HCT116 (cell line): ENCODE measurements at regions not wholly inside any gene's neighbourhood (a gene's known extent, or its start where the extent isn't known, plus 50 kb on each side); places are given as distances from the start of the nearest gene placed in this dataset.

Experiments
- EZH2 ChIP-seq: fragments of 200-600 bp; sonication (generic); IDR thresholded peaks from 2 replicates; pipeline ENCODE4 v1.6.1; 2017; ENCODE audit warnings: antibody characterized with exemption, mixed run types
- POLR2AphosphoS5 ChIP-seq: IDR thresholded peaks from 2 replicates; pipeline ENCODE4 v1.6.1; 2011; ENCODE audit warnings: mild to moderate bottlenecking, low read depth, low read length, moderate library complexity
- YY1 ChIP-seq: IDR thresholded peaks from 2 replicates; pipeline ENCODE4 v1.6.1; 2011; ENCODE audit warnings: low read length, low read depth, moderate library complexity, mild to moderate bottlenecking; ENCODE audit not compliant: insufficient replicate concordance; ENCODE audit errors: extremely low read depth
- TF ChIP-seq, protein P1 (sequence below), 3 experiments: fragments of 200-600 bp in 1 of 3; sonication (generic) in 1 of 3; IDR thresholded peaks in 2 of 3; conservative IDR thresholded peaks in 1 of 3; 2 replicates each; pipeline ENCODE4 v1.5.1; 2012 to 2017; ENCODE audit warnings: low read depth in 2 of 3, low read length in 2 of 3, antibody characterized with exemption in 1 of 3, borderline replicate concordance in 1 of 3, control low read depth in 1 of 3, mild to moderate bottlenecking in 1 of 3, mixed read lengths in 1 of 3, mixed run types in 1 of 3, moderate library complexity in 1 of 3; ENCODE audit not compliant: insufficient read depth in 1 of 3

DNA sequence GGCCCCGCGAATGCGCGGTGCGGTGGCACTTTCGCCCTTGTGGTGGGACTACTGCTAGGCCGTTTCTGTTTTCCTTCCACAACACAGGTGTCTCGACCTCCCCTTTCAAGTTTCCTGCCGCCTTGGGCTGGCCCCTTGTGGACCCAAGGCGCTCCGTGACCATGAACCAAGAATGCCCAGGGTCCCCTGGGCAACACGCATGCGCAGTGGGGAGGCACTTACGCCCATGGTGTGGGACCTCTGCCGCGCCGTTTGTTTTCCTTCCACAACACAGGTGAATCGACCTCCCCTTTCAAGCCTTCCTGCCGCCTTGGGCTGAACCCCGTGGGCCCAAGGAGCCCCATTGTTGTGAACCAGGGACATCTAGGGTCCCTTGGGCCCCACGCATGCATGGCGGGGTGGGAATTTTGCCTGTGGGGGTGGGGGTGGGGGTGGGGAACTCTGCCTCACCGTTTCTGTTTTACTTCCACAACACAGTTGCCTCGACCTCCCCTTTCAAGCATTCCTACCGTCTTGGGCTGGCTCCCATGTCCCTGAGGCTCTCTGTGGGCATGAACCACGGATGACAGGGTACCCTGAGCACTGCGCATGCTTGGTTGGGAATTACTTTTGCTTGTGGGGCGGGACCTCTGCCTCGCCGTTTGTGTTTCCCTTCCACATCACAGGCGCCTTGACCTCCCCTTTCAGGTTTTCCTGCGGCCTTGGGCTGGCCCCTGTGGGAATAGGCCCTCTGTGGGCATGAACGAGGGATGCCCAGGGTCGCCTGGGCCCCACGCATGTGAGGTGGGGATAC lies 355.1 kb downstream of the ALG10 start:
- no peak for TF ChIP-seq YY1
- TF ChIP-seq, protein P1, sequence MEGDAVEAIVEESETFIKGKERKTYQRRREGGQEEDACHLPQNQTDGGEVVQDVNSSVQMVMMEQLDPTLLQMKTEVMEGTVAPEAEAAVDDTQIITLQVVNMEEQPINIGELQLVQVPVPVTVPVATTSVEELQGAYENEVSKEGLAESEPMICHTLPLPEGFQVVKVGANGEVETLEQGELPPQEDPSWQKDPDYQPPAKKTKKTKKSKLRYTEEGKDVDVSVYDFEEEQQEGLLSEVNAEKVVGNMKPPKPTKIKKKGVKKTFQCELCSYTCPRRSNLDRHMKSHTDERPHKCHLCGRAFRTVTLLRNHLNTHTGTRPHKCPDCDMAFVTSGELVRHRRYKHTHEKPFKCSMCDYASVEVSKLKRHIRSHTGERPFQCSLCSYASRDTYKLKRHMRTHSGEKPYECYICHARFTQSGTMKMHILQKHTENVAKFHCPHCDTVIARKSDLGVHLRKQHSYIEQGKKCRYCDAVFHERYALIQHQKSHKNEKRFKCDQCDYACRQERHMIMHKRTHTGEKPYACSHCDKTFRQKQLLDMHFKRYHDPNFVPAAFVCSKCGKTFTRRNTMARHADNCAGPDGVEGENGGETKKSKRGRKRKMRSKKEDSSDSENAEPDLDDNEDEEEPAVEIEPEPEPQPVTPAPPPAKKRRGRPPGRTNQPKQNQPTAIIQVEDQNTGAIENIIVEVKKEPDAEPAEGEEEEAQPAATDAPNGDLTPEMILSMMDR (IDR thresholded peaks at IDR 0.05 in 2 of 3, conservative IDR thresholded peaks at IDR 0.05 in 1 of 3; ENCODE audit: borderline replicate concordance in 1 of 3, insufficient read depth in 1 of 3, low read depth in 2 of 3, low read length in 2 of 3), result no peak
- no peak for TF ChIP-seq POLR2AphosphoS5
- no peak for TF ChIP-seq EZH2
